AG09309 (cell line): ENCODE measurements at regions not wholly inside any gene's neighbourhood (a gene's known extent, or its start where the extent isn't known, plus 50 kb on each side); places are given as distances from the start of the nearest gene placed in this dataset.

ENCODE experiments used
- DNase-seq: peaks from one replicate; pipeline ENCODE4 v3.0.0-alpha.2; 2010; ENCODE audit warnings: low read depth
- H3K4me3 ChIP-seq: 2 replicates; pipeline ENCODE4 v1.5.1; 2011; ENCODE audit warnings: mild to moderate bottlenecking, low read depth, low read length, moderate library complexity; ENCODE audit not compliant: control insufficient read depth
- TF ChIP-seq, protein P1 (sequence below): IDR thresholded peaks from 2 replicates; pipeline ENCODE4 v1.5.1; 2011; ENCODE audit warnings: mild to moderate bottlenecking, low read depth, low read length, inconsistent platforms; ENCODE audit not compliant: insufficient read depth, control insufficient read depth; ENCODE audit errors: missing control alignments

DNA sequence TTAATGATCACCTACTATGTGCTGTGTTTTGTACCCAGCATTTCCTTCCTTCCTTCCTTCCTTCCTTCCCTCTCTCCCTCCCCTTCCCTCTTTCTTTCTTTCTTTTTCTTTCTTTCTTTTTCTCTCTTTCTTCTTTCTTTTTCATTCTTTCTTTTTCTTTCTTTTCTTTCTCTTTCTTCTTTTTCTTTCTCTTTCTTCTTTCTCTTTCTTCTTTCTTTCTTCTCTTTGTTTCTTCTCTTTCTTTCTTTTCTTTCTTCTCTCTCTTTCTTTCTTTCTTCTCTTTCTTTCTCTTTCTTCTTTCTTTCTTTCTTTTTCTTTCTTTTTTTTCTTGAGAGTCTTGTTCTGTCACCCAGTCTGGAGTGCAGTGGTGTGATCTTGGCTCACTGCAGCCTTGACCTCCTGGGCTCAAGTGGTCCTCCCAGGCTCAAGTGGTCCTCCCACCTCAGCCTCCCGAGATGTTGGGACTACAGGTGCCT lies 165.7 kb upstream of the MVB12B start:
- TF ChIP-seq, protein P1, sequence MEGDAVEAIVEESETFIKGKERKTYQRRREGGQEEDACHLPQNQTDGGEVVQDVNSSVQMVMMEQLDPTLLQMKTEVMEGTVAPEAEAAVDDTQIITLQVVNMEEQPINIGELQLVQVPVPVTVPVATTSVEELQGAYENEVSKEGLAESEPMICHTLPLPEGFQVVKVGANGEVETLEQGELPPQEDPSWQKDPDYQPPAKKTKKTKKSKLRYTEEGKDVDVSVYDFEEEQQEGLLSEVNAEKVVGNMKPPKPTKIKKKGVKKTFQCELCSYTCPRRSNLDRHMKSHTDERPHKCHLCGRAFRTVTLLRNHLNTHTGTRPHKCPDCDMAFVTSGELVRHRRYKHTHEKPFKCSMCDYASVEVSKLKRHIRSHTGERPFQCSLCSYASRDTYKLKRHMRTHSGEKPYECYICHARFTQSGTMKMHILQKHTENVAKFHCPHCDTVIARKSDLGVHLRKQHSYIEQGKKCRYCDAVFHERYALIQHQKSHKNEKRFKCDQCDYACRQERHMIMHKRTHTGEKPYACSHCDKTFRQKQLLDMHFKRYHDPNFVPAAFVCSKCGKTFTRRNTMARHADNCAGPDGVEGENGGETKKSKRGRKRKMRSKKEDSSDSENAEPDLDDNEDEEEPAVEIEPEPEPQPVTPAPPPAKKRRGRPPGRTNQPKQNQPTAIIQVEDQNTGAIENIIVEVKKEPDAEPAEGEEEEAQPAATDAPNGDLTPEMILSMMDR = no peak
- DNase-seq = no peak
- H3K4me3 ChIP-seq = no peak overlapping the region

DNA sequence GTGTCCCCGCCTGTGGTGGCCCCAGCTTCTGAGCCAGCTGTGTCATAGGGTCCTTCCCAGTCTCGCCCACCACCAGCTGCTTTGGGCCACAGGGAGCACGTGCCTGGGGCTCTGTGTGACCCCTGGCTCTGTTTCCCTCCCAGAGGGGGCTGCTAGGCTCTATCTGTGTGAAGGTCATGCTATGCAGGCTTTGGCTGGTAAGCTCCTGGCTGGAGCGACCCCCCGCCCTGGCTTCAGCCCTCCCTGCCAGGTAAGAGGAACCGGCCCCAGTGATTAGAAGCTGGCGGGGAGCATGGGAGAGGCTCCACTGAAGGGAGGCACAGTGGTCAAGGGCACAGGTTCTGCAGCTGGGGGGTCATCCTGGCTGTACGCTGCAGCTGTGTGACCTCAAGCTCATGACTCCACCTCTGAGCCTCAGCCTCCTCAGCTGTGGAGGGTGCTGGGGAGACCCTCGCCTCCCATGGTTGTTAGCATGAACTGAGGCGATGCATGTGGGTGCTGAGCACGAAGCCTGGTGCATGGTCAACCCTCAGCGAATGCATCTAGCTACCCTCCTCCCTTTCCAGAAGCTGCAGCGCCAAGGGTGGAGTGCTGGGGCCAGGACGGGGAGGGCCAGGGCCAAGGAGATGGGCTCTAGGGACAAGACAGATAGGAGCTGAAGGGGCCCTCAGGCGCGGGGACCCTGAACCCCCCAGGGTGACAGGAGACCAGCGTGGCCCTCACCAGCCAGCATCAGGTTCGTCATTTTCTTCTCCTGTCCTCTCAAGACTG lies 163.8 kb upstream of the MVB12B start:
- TF ChIP-seq, protein P1 = no peak
- DNase-seq = no peak
- no peak overlapping the region for H3K4me3 ChIP-seq

DNA sequence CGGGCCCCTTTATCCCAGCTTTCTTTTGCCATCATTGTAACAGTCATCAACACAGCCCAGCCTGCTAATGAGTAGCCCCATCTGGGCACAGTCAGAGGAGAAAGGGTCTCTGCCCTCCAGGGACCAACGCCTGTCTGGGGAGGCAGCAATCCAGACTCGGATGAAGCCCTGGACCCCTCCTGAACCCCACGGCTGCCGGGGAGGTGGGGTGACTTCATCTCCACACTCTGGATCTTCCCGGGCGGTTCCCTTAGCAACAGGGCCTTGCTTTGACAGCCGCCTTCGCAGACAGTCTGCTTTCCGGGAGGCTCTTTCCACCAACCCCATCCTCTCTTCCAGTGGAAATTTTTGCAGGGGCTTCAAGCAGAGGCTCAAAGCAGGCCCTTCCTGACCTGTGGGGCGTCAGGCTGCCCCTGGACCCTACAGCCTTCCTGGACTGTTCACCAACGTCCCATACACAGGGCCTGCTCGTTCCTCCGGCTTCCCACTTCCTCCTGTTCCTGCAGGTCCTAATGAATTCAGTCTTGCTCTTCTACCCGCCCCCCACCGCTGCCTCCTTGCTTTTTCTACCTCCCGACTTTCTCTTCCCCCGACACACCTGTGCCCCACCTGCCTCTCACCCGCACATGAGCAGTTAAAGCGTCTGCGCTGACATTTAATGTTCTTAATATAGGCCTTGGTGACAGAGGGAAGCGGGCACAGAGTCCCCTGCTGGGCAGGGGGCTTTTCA lies 161.7 kb upstream of the MVB12B start:
- TF ChIP-seq, protein P1 = no peak
- DNase-seq = no peak
- no peak overlapping the region for H3K4me3 ChIP-seq

DNA sequence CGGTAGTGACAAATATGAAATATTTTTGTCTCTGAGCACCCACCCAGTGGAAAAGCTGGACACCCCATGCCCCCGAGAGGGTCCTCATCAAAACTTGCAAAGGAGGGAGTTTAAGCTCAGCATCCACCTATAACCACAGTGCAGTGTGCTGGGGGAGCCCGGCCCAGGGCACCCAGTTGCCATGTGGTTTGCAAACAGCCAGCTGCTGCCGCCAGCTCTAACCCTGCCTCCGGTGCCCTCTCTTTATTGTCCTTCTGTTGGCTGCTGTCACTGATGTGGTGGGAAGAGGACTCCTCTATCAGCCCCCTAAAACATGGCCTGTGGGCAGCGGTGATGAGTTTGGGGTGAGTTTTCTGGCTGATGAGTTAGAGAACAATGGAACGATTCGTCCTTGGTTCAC lies 160.9 kb upstream of the MVB12B start:
- no peak for DNase-seq
- no peak overlapping the region for H3K4me3 ChIP-seq
- TF ChIP-seq, protein P1 = no peak

DNA sequence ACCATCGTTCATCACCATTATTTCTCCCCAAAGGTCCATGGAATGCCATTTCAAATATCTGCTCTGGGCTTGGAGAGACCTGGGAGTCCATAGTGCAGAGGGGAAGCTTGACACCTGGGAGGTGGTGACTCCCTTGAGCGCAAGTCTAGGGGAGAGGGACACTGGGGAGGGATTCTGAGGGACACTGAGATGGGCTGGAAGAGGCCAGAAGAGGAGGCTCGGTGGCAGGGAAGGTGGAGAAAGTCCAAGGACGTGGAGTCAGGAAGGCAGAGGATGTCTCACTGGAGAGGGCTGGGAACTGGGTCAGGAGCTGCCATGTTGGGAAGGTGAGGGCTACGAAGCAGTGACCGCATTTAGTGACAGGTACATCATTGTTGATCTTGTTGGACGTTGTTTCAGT lies 160.3 kb upstream of the MVB12B start:
- TF ChIP-seq, protein P1 = no peak
- H3K4me3 ChIP-seq = no peak overlapping the region

DNA sequence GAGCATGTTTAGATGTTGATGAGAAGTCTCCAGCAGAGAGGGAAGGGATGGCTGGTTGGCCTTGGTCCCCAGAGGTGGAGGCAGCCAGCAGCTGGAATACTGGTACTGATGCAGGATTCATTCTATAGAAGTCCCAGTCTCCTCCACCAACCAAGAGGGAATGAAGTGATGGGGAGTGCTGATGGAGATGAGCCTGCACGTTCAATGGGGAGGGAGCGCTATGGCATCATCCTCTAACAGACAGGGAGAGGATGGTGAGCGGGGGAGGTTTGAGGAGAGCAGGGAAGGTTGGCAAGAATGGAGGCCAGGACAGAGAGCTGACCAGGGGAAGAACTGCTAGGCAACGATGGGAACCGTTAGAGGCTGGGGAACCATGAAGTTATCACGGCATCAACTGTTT lies 159.8 kb upstream of the MVB12B start:
- H3K4me3 ChIP-seq = no peak overlapping the region
- TF ChIP-seq, protein P1 = no peak
- no peak for DNase-seq

More for the DNA sequence above, 160.3 kb upstream of the MVB12B start:
- no peak for DNase-seq
